ENCODE measurements at regions not wholly inside any gene's neighbourhood (a gene's known extent, or its start where the extent isn't known, plus 50 kb on each side); places are given as distances from the start of the nearest gene placed in this dataset.

DNA sequence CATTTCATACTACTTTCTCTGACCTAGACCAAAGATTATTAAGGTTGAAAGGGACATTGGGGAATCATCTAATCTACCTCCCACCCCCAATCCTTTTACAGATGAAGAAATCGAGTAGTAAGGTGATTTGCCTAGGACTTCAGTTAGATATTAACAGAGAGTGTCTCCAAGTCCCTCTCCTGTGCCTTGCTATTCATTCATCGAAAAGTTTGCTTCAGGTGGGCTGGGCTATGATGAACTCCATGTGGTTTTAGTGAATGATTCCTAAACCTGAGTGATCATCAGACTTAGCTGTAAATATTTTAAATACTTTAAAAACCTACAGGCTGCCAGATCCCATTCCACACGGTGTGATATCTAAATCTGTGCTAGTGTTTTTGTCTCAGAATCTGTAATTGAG lies 259.4 kb upstream of the SORCS1 start:
- Histone ChIP-seq H3K4me3 (ENCODE audit: low read depth, low read length) (no peak overlapping the region), H3K27me3 (replicated peaks; ENCODE audit: control insufficient read depth, insufficient read depth, low read length) (no peaks in the 10 kb centered on the region), H3K4me1 (no peaks in the 10 kb centered on the region), H3K9me3 (no peaks in the 10 kb centered on the region), H3K36me3 (ENCODE audit: control insufficient read depth, insufficient read depth, low read length) (no peaks in the 10 kb centered on the region)
- no peaks in the 10 kb centered on the region for H3K36me3 Mint-ChIP-seq (ENCODE audit: insufficient read depth, unreplicated experiment)
- no peaks in the 10 kb centered on the region for H3K27me3 Mint-ChIP-seq (ENCODE audit: insufficient read depth, unreplicated experiment)
- H3K27ac Mint-ChIP-seq (ENCODE audit: unreplicated experiment) = no peak overlapping the region
- no peak for DNase-seq
- ChIA-PET CTCF (no interaction called here), POLR2A (no interaction called here)
- BruUV-seq (replicated peaks) = no TSS peak
- TF ChIP-seq, protein P1, sequence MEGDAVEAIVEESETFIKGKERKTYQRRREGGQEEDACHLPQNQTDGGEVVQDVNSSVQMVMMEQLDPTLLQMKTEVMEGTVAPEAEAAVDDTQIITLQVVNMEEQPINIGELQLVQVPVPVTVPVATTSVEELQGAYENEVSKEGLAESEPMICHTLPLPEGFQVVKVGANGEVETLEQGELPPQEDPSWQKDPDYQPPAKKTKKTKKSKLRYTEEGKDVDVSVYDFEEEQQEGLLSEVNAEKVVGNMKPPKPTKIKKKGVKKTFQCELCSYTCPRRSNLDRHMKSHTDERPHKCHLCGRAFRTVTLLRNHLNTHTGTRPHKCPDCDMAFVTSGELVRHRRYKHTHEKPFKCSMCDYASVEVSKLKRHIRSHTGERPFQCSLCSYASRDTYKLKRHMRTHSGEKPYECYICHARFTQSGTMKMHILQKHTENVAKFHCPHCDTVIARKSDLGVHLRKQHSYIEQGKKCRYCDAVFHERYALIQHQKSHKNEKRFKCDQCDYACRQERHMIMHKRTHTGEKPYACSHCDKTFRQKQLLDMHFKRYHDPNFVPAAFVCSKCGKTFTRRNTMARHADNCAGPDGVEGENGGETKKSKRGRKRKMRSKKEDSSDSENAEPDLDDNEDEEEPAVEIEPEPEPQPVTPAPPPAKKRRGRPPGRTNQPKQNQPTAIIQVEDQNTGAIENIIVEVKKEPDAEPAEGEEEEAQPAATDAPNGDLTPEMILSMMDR (IDR thresholded peaks at IDR 0.05; ENCODE audit: insufficient read depth in 1 of 2, low read depth in 1 of 2, low read length in 1 of 2, severe bottlenecking in 1 of 2, unreplicated experiment in 1 of 2) = no peak
- H3K9me3 Mint-ChIP-seq (ENCODE audit: unreplicated experiment) = no peaks in the 10 kb centered on the region
- H3K4me3 Mint-ChIP-seq (ENCODE audit: unreplicated experiment) = no peak overlapping the region
- no peaks in the 10 kb centered on the region for H3K4me1 Mint-ChIP-seq (ENCODE audit: low read depth, unreplicated experiment)
- intact Hi-C loops (cut with micrococcal nuclease; ENCODE audit: unreplicated experiment) = no loop called here

GRCh38 chr10:107422681-107423080 lies 258.2 kb upstream of the SORCS1 start:
- no peak overlapping the region for H3K27ac Mint-ChIP-seq (ENCODE audit: unreplicated experiment)
- Histone ChIP-seq H3K4me3 (ENCODE audit: low read depth, low read length) (no peak overlapping the region), H3K4me1 (no peaks in the 10 kb centered on the region), H3K9me3 (no peaks in the 10 kb centered on the region), H3K36me3 (ENCODE audit: control insufficient read depth, insufficient read depth, low read length) (no peaks in the 10 kb centered on the region), H3K27me3 (replicated peaks; ENCODE audit: control insufficient read depth, insufficient read depth, low read length) (no peaks in the 10 kb centered on the region)
- TF ChIP-seq, protein P1 (IDR thresholded peaks at IDR 0.05; ENCODE audit: insufficient read depth in 1 of 2, low read depth in 1 of 2, low read length in 1 of 2, severe bottlenecking in 1 of 2, unreplicated experiment in 1 of 2) = no peak
- ChIA-PET CTCF (no interaction called here), POLR2A (interaction anchor here (0.6 kb wide), 1 partner anchor 241 kb away, joined by 3 read pairs; no protein-coding TSS in a partner anchor)
- intact Hi-C loops (cut with micrococcal nuclease; ENCODE audit: unreplicated experiment) = no loop called here
- H3K4me1 Mint-ChIP-seq (ENCODE audit: low read depth, unreplicated experiment) = no peaks in the 10 kb centered on the region
- H3K4me3 Mint-ChIP-seq (ENCODE audit: unreplicated experiment) = no peak overlapping the region
- no peaks in the 10 kb centered on the region for H3K36me3 Mint-ChIP-seq (ENCODE audit: insufficient read depth, unreplicated experiment)
- no peaks in the 10 kb centered on the region for H3K27me3 Mint-ChIP-seq (ENCODE audit: insufficient read depth, unreplicated experiment)
- no TSS peak for BruUV-seq (replicated peaks)
- no peak for DNase-seq
- no peaks in the 10 kb centered on the region for H3K9me3 Mint-ChIP-seq (ENCODE audit: unreplicated experiment)

- TF ChIP-seq, protein P1 (IDR thresholded peaks at IDR 0.05; ENCODE audit: insufficient read depth in 1 of 2, low read depth in 1 of 2, low read length in 1 of 2, severe bottlenecking in 1 of 2, unreplicated experiment in 1 of 2) = no peak
- POLR2A ChIA-PET = no interaction called here
Observed at GRCh38 chr10:107420196-107420595, 255.7 kb upstream of the SORCS1 start.

More at GRCh38 chr10:107420196-107420595, 255.7 kb upstream of the SORCS1 start:
- BruUV-seq (replicated peaks) = no TSS peak
- no peaks in the 10 kb centered on the region for H3K9me3 ChIP-seq
- Mint-ChIP-seq H3K9me3 (ENCODE audit: unreplicated experiment) (no peaks in the 10 kb centered on the region), H3K27ac (ENCODE audit: unreplicated experiment) (no peak overlapping the region), H3K4me3 (ENCODE audit: unreplicated experiment) (no peak overlapping the region), H3K4me1 (ENCODE audit: low read depth, unreplicated experiment) (no peaks in the 10 kb centered on the region), H3K36me3 (ENCODE audit: insufficient read depth, unreplicated experiment) (no peaks in the 10 kb centered on the region), H3K27me3 (ENCODE audit: insufficient read depth, unreplicated experiment) (no peaks in the 10 kb centered on the region)
- H3K27me3 ChIP-seq (replicated peaks; ENCODE audit: control insufficient read depth, insufficient read depth, low read length) = no peaks in the 10 kb centered on the region
- no peaks in the 10 kb centered on the region for H3K36me3 ChIP-seq (ENCODE audit: control insufficient read depth, insufficient read depth, low read length)
- H3K4me3 ChIP-seq (ENCODE audit: low read depth, low read length) = no peak overlapping the region
- H3K4me1 ChIP-seq = no peaks in the 10 kb centered on the region
- CTCF ChIA-PET = no interaction called here
- no peak for DNase-seq
- intact Hi-C loops (cut with micrococcal nuclease; ENCODE audit: unreplicated experiment) = no loop called here
